Kidney epithelial cell (primary cell): ENCODE measurements at regions not wholly inside any gene's neighbourhood (a gene's known extent, or its start where the extent isn't known, plus 50 kb on each side); places are given as distances from the start of the nearest gene placed in this dataset.

ENCODE experiments used
- DNase-seq: peaks from one replicate; pipeline ENCODE4 v3.0.0-alpha.2; 2010; ENCODE audit warnings: low read depth
- H3K27me3 ChIP-seq: 2 replicates; pipeline ENCODE4 v1.6.0; 2011; ENCODE audit warnings: low read length; ENCODE audit not compliant: control insufficient read depth, insufficient read depth
- H3K36me3 ChIP-seq: 2 replicates; pipeline ENCODE4 v1.5.1; 2011; ENCODE audit warnings: low read length; ENCODE audit not compliant: control insufficient read depth, insufficient read depth
- H3K4me3 ChIP-seq: 2 replicates; pipeline ENCODE4 v1.5.1; 2011; ENCODE audit warnings: low read depth, mild to moderate bottlenecking, control low read depth, low read length
- CTCF ChIP-seq: IDR thresholded peaks from 2 replicates; pipeline ENCODE4 v1.5.1; 2011; ENCODE audit warnings: mild to moderate bottlenecking, moderate library complexity, low read length, control low read depth, inconsistent platforms; ENCODE audit not compliant: insufficient read depth, poor library complexity, severe bottlenecking

GRCh38 chr13:105758918-105759860 is 776.3 kb downstream of the EFNB2 start:
- Histone ChIP-seq H3K4me3 (no peak overlapping the region), H3K36me3 (no peaks in the 10 kb centered on the region), H3K27me3 (no peaks in the 10 kb centered on the region)
- no peak for TF ChIP-seq CTCF
- DNase-seq = no peak

DNA sequence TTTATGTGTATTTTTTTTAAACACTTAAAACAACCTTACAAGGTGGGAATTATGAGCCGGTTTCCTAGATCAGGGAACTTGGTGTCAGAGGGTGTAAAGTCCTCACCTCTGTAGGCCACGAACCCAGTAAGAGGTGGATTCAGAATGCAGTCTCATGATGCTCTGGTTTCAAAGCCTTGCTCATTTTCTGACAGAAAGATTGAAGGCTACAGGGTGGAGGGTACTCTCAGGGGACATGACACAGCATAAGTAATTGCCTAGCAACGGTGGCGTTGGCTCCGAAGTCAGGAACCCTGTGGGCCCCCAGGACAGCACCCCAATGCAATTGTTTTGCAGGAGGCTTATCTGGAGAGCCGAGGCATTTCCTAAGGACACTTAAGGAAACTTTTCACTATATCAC is 794.7 kb downstream of the EFNB2 start:
- H3K36me3 ChIP-seq = no peaks in the 10 kb centered on the region
- no peak for TF ChIP-seq CTCF
- DNase-seq = no peak
- no peak overlapping the region for H3K4me3 ChIP-seq
- H3K27me3 ChIP-seq = no peaks in the 10 kb centered on the region

DNA sequence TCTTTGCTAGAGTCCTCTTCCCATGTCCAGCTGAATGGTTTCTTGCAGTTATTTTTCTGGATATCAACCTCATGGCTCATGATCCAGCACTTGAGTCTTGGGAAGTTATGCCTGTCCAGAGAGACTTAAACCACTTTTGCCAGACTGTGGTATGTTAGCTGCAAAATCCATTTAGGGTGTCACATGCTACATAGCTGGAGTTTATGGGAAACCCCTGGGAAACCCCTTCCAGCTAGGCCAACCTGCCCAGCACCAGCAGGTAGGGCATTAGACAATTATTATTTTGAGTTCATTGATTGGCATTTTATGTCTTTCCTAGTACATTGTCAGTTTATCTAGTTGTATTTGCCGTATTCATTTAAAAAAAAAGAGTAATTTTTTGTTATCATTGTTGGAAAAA is 797.8 kb downstream of the EFNB2 start:
- H3K27me3 ChIP-seq = no peaks in the 10 kb centered on the region
- no peak overlapping the region for H3K4me3 ChIP-seq
- no peak for DNase-seq
- H3K36me3 ChIP-seq = no peaks in the 10 kb centered on the region
- TF ChIP-seq CTCF = no peak

- no peaks in the 10 kb centered on the region for H3K27me3 ChIP-seq
- no peak for TF ChIP-seq CTCF
- H3K4me3 ChIP-seq = no peak overlapping the region
- no peaks in the 10 kb centered on the region for H3K36me3 ChIP-seq
- no peak for DNase-seq
Measured at GRCh38 chr13:105735281-105735680, 800.2 kb downstream of the EFNB2 start.

DNA sequence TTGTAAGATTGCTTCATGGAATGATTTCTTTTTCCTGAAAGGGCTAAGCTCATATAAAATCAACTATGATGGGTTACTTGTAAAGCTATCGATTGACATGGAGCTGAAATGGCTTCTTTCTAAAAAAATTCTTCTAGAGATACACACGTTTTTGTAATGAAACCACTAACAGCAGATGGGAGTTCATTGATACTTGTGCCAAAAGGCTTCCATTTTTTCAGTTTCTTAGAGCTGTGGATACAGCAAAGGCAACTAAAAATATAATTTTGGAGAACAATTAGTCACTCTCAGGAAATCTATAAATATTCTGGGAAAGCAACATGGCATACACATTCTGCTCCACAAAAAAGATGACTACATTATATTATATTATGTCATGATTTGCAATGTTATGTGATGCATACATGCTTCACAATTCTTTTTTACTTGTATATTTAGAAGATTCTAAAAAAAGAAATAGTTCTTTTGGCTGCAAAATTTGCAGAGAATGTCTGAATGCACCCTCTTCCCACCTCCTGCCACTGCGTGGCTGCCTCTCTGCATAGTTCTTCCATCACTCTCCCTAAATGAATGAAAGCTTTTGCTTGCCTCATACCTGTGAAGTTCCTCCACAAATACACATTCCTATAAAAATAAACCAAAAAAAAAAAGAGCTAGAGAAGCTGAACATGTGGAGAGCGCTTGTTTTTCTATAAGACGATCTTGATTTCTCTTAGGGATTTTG is 802.5 kb downstream of the EFNB2 start:
- Histone ChIP-seq H3K36me3 (no peaks in the 10 kb centered on the region), H3K27me3 (no peaks in the 10 kb centered on the region), H3K4me3 (no peak overlapping the region)
- TF ChIP-seq CTCF = no peak
- DNase-seq = no peak
